ENCODE measurements at regions not wholly inside any gene's neighbourhood (a gene's known extent, or its start where the extent isn't known, plus 50 kb on each side); places are given as distances from the start of the nearest gene placed in this dataset.
A peak's percentile ranks its signal among the peaks of the same experiment; 100 is the strongest.

DNA sequence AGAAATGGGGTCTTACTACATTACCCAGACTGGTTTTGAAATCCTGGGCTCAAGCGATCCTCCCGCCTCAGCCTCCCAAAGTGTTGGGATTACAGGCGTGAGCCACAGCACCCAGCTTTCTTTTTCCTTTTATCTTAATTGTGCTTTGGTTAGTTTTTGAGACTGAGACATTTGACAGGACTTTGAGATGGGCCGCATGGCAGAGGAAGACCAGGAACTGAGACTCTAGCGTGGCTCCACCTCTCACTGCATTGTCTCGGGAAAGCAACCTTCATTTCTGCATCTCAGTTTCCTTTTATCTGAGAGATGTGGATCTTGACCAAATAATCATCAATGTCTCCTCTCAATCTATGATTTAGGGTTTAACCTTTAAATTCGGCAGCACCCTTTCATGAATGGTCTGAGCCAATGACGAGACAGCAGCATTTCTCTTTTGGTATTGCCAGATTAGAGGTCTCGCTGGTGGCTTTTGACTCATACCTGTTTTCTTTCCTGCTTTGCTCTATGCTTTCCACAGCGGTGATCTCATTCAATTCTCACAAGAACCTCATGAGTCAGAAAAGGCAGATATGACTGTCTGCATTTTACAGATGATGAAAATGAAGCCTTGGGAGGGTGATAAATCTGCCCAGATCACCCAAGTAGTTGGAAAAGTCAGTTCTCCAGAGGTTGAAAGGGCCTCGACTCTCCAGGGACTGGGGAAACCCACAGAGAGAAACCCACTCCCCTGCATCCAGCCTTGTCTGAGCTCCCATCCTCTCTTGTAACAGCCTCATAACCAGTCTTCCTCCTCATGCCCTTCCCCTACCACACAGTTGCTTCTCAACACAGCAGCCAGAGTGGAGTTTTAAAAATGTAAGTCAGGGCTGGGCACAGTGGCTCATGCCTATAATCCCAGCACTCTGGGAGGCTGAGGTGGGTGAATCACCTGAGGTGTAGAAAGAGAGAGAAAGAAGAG lies 84.8 kb upstream of the FOXB1 start:
- no peak overlapping the region for H3K4me3 ChIP-seq (ENCODE audit: low read length)
- no peak overlapping the region for H3K27ac Mint-ChIP-seq

GRCh38 chr15:59917504-59918157 lies 86.5 kb upstream of the FOXB1 start:
- H3K4me3 ChIP-seq (ENCODE audit: low read length): no peak overlapping the region
- no peaks in the 10 kb centered on the region for H3K27me3 ChIP-seq (ENCODE audit: control insufficient read depth, insufficient read depth, low read length, poor library complexity, severe bottlenecking)
- DNase-seq: peak; percentile 95
- no peak overlapping the region for H3K27ac ChIP-seq (ENCODE audit: low read depth, low read length)
- no peaks in the 10 kb centered on the region for H3K36me3 Mint-ChIP-seq (ENCODE audit: low read depth)
- no peak overlapping the region for H3K4me3 Mint-ChIP-seq
- no peaks in the 10 kb centered on the region for H3K36me3 ChIP-seq (ENCODE audit: control insufficient read depth, insufficient read depth, low read length)
- H3K27ac Mint-ChIP-seq: no peak overlapping the region
- TF ChIP-seq, protein P1, sequence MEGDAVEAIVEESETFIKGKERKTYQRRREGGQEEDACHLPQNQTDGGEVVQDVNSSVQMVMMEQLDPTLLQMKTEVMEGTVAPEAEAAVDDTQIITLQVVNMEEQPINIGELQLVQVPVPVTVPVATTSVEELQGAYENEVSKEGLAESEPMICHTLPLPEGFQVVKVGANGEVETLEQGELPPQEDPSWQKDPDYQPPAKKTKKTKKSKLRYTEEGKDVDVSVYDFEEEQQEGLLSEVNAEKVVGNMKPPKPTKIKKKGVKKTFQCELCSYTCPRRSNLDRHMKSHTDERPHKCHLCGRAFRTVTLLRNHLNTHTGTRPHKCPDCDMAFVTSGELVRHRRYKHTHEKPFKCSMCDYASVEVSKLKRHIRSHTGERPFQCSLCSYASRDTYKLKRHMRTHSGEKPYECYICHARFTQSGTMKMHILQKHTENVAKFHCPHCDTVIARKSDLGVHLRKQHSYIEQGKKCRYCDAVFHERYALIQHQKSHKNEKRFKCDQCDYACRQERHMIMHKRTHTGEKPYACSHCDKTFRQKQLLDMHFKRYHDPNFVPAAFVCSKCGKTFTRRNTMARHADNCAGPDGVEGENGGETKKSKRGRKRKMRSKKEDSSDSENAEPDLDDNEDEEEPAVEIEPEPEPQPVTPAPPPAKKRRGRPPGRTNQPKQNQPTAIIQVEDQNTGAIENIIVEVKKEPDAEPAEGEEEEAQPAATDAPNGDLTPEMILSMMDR (conservative IDR thresholded peaks at IDR 0.05): peak; percentile 90
- WGBS, 2 experiments (ENCODE audit: insufficient coverage in 1 of 2, insufficient read length in 1 of 2): 50 to 75% methylated on average over 7 to 10 of the region's 10 CpGs
- H3K9me3 Mint-ChIP-seq: no peaks in the 10 kb centered on the region
- H3K9ac ChIP-seq (ENCODE audit: extremely low read depth, low read length, poor library complexity, severe bottlenecking): no peak overlapping the region
- H3K4me1 Mint-ChIP-seq: peaks cover 14% of the 10 kb centered on the region
- no peaks in the 10 kb centered on the region for H3K9me3 ChIP-seq (ENCODE audit: control insufficient read depth, low read length)
- H3K4me1 ChIP-seq (ENCODE audit: control insufficient read depth, insufficient read depth, low read length): no peaks in the 10 kb centered on the region
- peaks cover 14% of the 10 kb centered on the region for H3K27me3 Mint-ChIP-seq (ENCODE audit: insufficient read depth)

More for the DNA sequence above, 84.8 kb upstream of the FOXB1 start:
- Histone ChIP-seq H3K27ac (ENCODE audit: low read depth, low read length) (no peak overlapping the region), H3K36me3 (ENCODE audit: control insufficient read depth, insufficient read depth, low read length) (no peaks in the 10 kb centered on the region), H3K9me3 (ENCODE audit: control insufficient read depth, low read length) (no peaks in the 10 kb centered on the region), H3K9ac (ENCODE audit: extremely low read depth, low read length, poor library complexity, severe bottlenecking) (no peak overlapping the region), H3K27me3 (ENCODE audit: control insufficient read depth, insufficient read depth, low read length, poor library complexity, severe bottlenecking) (no peaks in the 10 kb centered on the region), H3K4me1 (ENCODE audit: control insufficient read depth, insufficient read depth, low read length) (no peaks in the 10 kb centered on the region)
- no peak overlapping the region for H3K4me3 Mint-ChIP-seq
- TF ChIP-seq, protein P1 (conservative IDR thresholded peaks at IDR 0.05): no peak
- peaks cover 17% of the 10 kb centered on the region for H3K27me3 Mint-ChIP-seq (ENCODE audit: insufficient read depth)
- 92 to 96% methylated on average over 6 to 11 of the region's 11 CpGs for WGBS, 2 experiments (ENCODE audit: insufficient coverage in 1 of 2, insufficient read length in 1 of 2)
- no peaks in the 10 kb centered on the region for H3K36me3 Mint-ChIP-seq (ENCODE audit: low read depth)
- no peaks in the 10 kb centered on the region for H3K9me3 Mint-ChIP-seq
- H3K4me1 Mint-ChIP-seq: peaks cover 14% of the 10 kb centered on the region
- DNase-seq: no peak

GRCh38 chr15:59906046-59906445 lies 98.1 kb upstream of the FOXB1 start:
- Histone ChIP-seq H3K9me3 (ENCODE audit: control insufficient read depth, low read length) (no peaks in the 10 kb centered on the region), H3K27ac (ENCODE audit: low read depth, low read length) (no peak overlapping the region), H3K27me3 (ENCODE audit: control insufficient read depth, insufficient read depth, low read length, poor library complexity, severe bottlenecking) (peaks cover 20% of the 10 kb centered on the region), H3K36me3 (ENCODE audit: control insufficient read depth, insufficient read depth, low read length) (no peaks in the 10 kb centered on the region), H3K9ac (ENCODE audit: extremely low read depth, low read length, poor library complexity, severe bottlenecking) (no peak overlapping the region), H3K4me3 (ENCODE audit: low read length) (no peak overlapping the region), H3K4me1 (ENCODE audit: control insufficient read depth, insufficient read depth, low read length) (no peaks in the 10 kb centered on the region)
- Mint-ChIP-seq H3K4me1 (peaks cover 10% of the 10 kb centered on the region), H3K4me3 (no peak overlapping the region), H3K36me3 (ENCODE audit: low read depth) (no peaks in the 10 kb centered on the region), H3K27ac (no peak overlapping the region), H3K27me3 (ENCODE audit: insufficient read depth) (peaks cover 14% of the 10 kb centered on the region), H3K9me3 (no peaks in the 10 kb centered on the region)
- TF ChIP-seq, protein P1 (conservative IDR thresholded peaks at IDR 0.05): no peak
- 80% methylated on average over 1 of the region's 1 CpG; no CpG with 5 or more reads in 1 of the 2 experiments for WGBS, 2 experiments (ENCODE audit: insufficient coverage in 1 of 2, insufficient read length in 1 of 2)
- no peak for DNase-seq

Measured in endodermal cell (in vitro differentiated cells).